NCI-H748 (cell line): ENCODE measurements at regions not wholly inside any gene's neighbourhood (a gene's known extent, or its start where the extent isn't known, plus 50 kb on each side); places are given as distances from the start of the nearest gene placed in this dataset.
"Not testable (repeated sequence)": the region's sequence is repeated elsewhere in the genome, so short reads cannot be mapped to it uniquely, and the experiment has no call there.

Experiments used
- DNase-seq: peaks from one replicate; lab custom pipeline; 2025; ENCODE audit not compliant: unreplicated experiment; lab: John Stamatoyannopoulos, UW

DNA sequence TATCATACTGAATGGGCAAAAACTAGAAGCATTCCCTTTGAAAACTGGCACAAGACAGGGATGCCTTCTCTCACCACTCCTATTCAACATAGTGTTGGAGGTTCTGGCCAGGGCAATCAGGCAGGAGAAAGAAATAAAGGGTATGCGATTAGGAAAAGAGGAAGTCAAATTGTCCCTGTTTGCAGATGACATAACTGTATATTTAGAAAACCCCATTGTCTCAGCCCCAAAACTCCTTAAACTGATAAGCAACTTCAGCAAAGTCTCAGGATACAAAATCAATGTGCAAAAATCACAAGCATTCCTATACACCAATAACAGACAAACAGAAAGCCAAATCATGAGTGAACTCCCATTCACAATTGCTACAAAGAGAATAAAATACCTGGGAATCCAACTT is 52.5 kb upstream of the CCDC71L start:
- DNase-seq = not testable (repeated sequence)

DNA sequence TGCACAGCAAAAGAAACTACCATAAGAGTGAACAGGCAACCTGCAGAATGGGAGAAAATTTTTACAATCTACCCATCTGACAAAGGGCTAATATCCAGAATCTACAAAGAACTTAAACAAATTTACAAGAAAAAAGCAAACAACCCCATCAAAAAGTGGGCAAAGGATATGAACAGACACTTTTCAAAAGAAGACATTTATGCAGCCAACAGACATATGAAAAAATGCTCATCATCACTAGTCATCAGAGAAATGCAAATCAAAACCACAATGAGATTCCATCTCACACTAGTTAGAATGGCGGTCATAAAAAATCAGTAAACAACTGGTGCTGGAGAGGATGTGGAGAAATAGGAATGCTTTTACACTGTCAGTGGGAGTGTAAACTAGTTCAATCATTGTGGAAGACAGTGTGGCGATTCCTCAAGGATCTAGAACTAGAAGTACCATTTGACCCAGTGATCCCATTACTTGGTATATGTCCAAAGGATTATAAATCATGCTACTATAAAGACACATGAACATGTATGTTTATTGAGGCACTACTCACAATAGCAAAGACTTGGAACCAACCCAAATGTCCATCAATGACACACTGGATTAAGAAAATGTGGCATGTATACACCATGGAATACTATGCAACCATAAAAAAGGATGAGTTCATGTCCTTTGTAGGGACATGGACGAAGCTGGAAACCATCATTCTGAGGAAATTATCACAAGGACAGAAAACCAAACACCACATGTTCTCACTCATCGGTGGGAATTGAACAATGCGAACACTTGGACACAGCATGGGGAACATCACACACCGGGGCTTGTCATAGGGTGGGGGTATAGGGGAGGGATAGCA is 53.9 kb upstream of the CCDC71L start:
- DNase-seq = not testable (repeated sequence)

DNA sequence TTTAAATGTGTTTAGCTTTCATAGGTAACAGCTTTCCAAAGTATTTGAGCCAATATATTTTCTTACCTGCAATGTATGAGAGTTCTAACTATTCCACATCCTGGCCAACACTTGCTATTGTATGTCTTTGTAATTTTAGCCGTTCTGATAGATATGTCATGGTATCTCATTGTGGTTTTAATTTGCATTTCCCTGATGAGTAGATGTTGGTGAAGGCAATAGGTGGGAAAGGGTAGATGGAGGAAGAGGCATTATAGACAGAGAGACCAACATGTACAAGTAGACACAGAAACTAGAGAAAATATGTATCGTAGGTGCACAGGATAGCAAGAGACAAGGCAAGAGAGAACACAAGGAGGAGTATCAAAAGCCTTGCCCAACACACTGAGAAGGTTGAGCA is 54.8 kb upstream of the CCDC71L start:
- DNase-seq = no peak

DNA sequence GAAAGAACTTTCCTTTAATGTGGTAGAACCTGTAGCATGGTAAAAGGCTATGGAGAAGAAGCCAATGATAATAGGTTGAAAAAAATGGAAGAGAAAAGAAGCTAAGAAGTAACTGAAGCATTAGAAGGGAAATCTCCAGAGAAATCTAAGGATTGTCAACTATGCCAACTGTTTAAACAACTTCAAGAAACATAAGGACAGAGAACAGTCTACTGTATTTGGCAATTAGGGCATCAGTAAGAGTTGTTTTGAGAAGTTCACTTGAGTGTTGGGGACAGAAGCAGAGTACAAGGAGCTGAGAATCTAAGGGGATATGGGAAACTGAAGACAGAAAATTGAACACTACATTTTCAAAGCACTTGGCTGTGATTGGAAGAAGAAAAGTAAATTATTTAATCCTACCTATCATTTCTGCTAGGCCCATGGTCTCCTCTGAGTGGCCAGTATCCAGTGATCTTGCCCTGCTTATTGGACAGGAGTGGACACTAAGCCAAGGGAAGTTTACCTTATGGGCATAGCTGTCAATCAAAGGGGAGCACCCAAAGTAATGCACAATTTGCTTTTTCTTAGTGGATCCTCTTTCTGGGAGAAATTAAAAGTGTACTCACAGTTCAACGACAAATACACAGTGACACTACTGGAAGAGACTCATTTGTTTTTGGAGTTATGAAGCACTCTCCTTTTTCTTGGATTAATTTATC is 56.4 kb upstream of the CCDC71L start:
- no peak for DNase-seq

DNA sequence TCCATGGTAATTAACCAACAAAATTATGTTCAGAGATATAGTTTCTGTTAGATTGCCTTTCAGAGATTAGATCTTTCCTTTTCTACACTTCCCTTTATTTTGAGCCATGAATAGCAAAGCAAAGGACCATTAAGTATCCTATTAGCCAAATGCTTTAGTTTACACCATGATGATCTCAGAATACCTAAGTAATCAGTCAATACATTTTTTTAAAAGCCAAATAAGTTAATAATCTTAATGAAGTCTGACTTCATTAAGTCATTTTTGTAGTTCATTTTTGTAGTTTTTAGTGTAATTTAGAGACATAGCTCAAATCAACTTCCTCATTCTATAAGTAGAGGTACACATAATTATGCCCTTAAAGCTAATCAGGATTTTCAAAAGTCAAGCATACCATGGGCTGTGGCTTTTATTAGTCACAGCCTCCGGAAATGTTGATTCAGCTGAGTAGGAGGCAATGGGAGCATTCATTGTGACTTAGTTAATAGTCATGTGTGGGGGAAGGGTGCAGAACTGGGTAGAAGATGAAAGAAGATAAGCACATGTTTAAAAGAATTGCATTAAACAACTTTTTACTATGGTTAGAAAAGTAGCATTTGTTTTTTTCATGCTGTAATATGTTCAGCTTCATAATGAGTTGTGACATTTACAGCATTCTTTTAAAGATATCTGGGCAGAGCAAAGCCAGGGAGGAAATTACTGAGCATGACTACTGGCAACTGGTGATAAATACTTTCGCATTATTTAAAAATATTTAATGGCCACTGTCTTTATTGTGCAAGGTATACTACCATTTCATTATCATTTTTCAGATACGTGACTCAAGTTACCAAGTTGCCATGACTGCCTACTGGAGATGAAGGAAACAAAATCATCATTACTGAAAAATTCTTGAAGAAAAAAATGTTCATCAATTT is 57.3 kb upstream of the CCDC71L start:
- peak; percentile 72 for DNase-seq

DNA sequence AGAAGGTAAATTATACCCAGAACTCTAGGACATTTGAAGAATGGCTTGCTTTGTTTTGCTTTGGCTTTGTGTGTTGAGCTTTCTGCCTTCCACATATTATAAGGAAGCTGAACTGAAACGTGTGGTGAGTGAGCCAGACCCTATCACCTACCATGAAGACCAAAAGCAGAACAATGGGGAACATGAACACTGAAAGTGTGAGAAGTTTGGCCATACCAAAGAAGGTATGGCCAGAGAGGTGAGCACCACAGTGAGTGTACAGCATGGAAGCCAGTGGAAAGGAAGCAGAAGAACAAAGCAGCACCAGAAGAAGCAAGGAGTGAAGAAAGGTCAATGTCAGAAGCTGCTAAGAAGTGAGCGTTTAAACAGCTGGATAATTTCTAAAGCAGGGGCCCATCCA is 59.7 kb upstream of the CCDC71L start:
- DNase-seq = no peak

DNA sequence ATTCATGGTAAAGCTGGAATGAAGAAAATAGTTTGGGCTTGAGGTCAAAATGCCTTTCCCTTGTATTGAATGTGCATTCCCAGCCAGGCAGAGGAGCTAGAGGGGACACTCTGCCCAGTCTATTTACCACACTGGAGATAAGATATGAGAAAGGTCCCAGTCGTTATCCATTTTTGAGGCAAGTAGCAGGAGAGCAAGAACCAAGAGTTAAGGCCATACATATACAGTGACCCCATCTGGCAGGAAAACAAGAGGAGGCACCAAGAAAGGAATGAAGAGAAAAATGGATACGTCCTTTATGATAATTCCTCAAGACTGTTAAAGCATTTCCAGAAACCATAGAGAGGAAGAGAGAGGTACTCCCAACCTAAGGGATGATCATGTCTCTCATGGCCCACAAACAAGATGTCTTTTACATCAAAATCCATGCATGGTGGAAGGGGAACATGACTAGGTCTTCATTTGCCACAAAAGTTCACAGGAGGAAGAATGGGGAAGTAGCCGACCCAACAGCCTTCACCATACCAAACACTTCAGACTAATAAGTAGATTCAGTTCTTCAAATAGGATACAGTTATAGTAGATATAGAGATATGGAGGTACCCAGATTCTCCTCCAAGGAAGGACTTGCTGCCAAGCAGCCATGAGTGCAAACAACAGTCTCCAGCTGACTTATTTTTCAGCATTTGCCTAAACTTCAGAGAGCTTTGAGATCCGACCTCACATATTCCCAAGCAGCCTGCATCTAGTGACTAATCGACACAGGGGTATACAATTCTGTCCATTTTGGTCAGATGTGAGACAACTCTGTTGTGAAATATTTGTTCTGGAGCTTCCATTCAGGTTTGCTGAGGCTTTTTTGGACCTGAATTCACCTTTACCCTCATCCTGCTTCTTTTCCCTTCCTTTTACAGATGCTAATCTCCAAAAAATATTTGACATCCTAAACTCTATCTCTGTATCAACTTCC is 61.1 kb upstream of the CCDC71L start:
- DNase-seq = no peak

DNA sequence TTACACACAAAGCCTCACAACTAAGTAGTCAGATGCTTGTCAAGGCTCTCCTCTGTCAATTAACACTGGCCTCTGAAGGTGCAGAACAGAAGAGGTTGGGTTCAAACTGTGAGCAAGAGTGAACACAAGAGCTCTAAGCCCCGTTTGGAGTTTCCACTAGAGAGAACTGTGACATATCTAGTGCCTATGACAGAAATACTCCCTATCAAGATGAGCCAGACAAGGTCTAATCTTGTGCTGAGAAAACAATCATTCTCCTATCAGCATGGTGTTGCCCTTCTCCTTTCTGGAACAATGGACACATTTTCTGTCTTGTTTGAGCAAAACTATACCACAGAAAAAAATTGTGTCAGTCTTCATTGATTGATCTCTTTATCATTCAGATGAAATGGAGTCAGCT is 62.4 kb upstream of the CCDC71L start:
- DNase-seq = no peak

DNA sequence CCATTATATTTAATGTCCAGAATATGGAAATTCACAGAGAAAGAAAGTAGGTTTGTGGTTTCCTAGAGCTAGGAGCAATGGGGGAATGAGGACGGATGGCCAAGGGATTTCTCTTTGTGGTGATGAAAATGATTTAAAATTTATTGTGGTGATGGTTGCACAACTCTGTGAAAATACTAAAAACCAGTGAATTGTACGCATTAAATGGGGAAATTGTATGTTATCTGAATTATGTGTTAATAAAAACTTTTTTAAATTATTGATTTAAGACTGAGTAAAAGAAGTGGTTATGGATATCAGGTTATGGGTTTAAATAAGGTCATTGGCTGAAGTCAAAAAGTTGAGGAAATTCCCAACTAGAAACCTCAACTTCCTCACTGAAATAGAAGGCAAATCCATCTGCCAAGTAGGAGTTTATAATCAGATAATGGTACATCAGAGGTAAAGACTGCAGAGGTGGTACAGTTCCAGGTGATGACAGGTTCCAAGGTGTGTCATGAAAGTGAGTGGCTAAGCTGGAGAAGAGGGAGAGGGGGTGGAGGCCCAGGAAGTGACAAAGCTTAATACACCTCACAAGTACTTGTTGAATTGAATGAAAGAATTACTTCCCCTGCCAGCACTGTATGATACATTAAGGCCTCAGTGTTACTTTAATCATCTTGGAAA is 68.9 kb upstream of the CCDC71L start:
- no peak for DNase-seq

DNA sequence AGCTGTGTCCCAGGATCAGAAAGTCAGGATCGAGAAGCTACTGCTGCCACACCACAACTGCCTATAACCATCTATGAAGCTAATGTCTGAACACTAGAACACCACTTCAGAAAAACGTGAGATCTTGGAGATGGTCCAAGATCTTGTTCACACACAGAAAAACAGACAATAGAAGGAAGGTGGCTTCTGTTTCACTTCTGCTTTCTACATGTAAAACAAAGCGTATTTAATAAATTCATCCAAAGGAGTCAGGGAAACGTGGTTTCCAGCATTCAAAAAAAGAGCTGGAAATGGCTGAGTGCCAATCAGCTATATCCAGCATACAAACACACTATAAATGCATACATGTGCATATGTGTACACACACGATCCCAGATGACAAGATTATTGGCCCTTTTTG is 70.2 kb upstream of the CCDC71L start:
- peak; percentile 12 for DNase-seq

DNA sequence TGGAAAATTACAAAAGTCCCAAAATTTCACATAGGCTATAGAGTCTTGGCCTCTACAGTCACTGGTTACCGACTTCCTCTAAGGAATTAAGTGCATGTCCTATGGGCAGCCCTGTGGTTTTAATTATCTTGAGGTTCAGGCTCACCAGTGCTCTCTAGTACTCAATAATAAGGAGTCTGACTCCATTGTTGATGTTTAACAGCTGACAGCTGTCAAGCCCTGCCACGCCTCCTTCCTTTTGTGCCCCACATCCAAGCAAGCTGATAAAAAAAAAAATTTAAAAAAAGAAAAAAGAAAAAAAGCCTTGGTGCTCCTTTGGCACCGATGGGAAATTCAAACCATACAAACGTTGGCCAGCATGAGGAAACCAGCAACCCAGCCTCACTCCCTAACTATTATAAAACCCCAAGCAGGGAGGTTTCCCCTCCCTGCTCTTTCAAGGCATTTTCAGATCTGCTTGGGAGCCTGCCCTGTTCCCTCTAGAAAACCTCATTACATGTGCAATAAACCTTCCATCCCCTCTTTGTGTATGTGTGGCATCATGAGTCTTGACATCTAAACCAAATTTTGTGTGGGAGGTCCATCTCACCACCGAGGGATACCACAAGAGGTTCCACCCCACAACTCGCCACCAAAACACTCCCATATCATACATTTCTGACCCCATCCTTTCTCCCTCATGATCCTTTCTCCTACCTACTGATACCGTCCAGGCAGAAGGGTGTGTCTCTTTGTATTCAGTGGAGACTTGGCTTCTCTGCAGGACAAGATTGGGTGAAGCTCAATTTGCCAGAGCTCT is 70.9 kb upstream of the CCDC71L start:
- peak; percentile 42 for DNase-seq

DNA sequence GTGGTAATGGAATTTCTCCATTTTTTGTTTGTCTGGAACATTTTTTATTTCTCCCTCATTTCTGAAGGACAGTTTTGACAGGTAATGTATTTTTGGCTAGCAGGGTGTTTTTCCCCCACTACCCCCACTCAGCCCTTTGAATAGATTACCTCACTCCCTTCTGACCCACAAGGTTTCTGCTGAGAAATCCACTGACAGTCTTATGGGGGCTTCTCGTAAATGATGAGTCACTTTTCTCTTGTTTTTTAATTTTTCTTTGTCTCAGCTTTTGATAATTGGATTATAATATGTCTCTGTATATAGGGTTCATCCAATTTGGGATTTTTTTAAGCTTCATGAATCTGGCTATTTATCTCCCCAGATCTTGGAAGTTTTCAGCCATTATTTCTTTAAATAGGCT is 74.7 kb upstream of the CCDC71L start:
- no peak for DNase-seq

DNA sequence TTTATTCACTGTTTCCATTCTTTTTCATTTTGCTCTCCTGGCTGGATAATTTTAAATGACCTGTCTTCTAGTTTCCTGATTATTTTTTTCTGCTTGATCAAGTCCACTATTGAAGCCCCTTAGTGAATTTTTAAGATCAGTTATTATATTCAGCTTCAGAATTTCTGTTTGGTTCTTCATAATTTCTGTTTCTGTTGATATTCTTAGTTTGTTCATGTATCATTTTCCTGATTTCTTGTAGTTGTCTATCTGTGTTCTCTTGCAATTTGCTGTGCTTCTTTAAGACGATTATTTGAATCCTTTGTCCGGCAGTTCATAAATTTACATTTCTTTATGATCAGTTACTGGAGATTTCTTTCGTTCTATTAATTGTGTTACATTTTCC is 75.2 kb upstream of the CCDC71L start:
- no peak for DNase-seq

DNA sequence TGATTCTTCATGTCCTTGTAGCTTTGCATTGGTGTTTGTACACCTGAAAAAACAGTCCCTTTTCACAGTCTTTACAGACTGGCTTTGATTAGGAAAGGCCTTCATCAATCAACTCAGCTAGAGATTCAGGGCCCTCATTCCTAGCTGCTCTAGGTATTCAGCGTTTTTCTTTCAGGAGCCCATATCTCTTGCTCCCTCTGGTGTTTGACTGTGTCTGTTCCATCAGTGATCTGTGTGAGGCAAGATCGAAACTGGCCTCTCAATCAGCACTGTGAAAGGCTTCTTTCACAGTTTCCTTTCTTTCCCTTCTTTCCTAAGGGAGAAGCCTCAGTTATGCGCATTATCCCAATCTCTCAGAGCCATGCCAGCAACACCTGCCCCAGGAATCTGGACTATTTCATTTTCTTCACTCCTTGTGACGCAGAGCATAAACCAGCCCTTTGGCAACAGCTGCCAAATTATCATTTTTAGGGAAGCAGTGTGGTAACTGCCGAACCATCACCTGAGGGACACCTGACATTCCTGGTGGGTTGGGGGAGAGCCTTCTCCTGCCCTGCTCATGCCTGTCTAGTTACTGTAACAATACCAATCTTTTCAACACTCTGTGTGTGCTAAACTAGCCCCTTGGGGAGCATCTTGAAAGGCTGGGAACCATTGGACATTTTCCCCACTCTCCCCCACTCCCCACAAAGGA is 75.7 kb upstream of the CCDC71L start:
- peak; percentile 53 for DNase-seq

DNA sequence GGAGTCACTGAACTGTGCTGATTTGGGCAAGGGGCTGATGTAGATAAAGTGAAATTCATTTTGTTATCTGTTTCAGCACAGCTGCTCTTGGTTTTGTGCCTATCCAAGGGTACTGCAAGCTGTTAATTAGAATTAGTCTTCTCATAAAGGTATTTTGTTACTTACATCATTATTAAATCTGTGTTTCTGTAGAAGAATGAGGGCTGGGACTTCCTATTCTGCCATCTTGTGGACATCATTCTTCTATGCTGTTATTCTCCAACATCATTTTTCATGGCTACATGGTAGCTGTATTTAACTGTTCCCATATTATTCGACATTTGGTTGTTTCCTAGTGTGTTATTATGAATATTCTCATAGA is 76.2 kb upstream of the CCDC71L start:
- DNase-seq = peak; percentile 31

DNA sequence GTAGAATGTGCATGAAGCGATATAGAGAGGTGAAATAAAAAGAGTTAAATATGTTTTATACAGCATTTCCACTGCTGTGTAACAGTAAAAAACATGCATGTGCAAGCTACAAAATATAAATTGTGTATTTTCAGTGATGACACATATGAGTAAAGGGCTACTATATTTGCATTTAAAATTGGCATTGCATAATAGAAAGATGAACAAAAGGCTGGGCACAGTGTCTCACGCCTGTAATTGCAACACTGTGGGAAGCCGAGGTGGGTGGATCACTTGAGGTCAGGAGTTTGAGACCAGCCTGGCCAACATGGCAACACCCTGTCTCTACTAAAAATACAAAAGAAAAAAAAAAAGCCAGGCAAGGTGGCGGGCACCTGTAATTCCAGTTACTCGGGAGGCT is 79.8 kb upstream of the CCDC71L start:
- DNase-seq = no peak

DNA sequence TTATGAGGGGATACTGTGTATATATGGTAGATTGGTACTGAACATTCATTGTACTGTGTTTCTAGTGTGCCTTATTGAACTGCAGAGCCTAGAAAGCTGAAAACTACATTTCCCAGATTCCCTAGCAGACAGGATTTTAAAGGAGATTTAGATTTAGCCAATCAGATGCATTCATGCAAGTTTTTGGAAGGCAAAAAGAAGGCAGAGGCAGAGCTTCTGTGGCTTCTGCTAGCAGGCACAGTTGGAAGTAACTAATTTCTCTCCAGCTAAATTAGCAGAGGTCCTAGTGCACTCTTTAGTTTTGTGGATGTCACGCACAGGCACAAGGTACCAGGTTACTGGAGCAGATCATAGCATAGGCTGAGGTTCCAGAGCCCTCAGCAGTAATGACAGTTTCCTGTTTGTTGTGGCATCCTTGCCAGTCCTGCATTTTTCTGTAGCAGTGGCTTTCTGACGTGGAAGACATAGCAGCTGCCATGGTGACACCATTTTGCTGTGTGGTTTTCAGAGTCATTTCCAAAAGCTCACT is 83.7 kb upstream of the CCDC71L start:
- no peak for DNase-seq

DNA sequence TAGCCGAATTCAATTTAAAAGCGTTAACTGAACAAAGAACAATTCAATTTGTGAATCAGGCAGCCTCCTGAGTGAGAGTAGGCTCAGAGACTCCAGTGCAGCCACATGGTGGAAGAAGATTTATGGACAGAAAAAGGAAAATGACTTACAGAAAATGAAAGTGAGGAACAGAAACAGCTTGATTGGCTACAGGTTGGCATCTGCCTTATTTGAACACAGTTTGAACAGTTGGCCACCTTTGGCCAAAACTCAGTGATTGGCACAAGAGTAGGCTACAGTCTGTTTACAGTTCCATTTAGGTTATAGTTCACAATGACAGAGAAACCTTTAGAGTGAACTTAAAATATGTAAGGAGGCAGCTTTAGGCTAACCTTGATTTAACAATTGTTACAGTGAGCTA is 86.3 kb upstream of the CCDC71L start:
- not testable (repeated sequence) for DNase-seq
